ENCODE measurements at regions not wholly inside any gene's neighbourhood (a gene's known extent, or its start where the extent isn't known, plus 50 kb on each side); places are given as distances from the start of the nearest gene placed in this dataset.

- Mint-ChIP-seq H3K9me3 (peaks cover 10 to 18% (median 15%) of the 10 kb centered on the region in 7 donors), H3K27ac (no peak overlapping the region), H3K4me3 (no peak overlapping the region), H3K4me1 (no peaks in the 10 kb centered on the region), H3K27me3 (ENCODE audit: low read depth in 3 of 3) (peaks cover 1 to 3% (median 2%) of the 10 kb centered on the region in 3 donors), H3K36me3 (no peaks in the 10 kb centered on the region)
- no peaks in the 10 kb centered on the region for H3K36me3 ChIP-seq (replicated peaks in 1 of 2; ENCODE audit: control insufficient read depth in 1 of 2, insufficient read depth in 2 of 2, low read length in 2 of 2)
- H3K9ac ChIP-seq (ENCODE audit: insufficient read depth, low read length, poor library complexity, severe bottlenecking): no peak overlapping the region
- no peaks in the 10 kb centered on the region for H3K4me1 ChIP-seq (ENCODE audit: control insufficient read depth in 1 of 2, insufficient read depth in 2 of 2, low read length in 2 of 2)
- peaks cover 0 to 10% of the 10 kb centered on the region in 2 donors for H3K9me3 ChIP-seq (replicated peaks in 1 of 2; ENCODE audit: control insufficient read depth in 1 of 2, insufficient read depth in 1 of 2, low read length in 2 of 2)
- H4K20me1 ChIP-seq (ENCODE audit: insufficient read depth, low read length): no peaks in the 10 kb centered on the region
- no peak overlapping the region for H3K4me3 ChIP-seq (replicated peaks in 1 of 3; ENCODE audit: low read depth in 2 of 3, low read length in 3 of 3)
- no peaks in the 10 kb centered on the region for H3K79me2 ChIP-seq (ENCODE audit: insufficient read depth, low read length)
- H2AFZ ChIP-seq (ENCODE audit: insufficient read depth, low read depth, low read length, poor library complexity, severe bottlenecking): no peak overlapping the region
- H3K27ac ChIP-seq (ENCODE audit: low read depth in 1 of 2, low read length in 2 of 2): no peak overlapping the region
- H3K4me2 ChIP-seq (replicated peaks; ENCODE audit: extremely low read depth, low read length, poor library complexity, severe bottlenecking): no peak overlapping the region
- H3K27me3 ChIP-seq (ENCODE audit: control insufficient read depth in 2 of 2, insufficient read depth in 2 of 2, low read length in 2 of 2): no peaks in the 10 kb centered on the region
- TF ChIP-seq, protein P1, sequence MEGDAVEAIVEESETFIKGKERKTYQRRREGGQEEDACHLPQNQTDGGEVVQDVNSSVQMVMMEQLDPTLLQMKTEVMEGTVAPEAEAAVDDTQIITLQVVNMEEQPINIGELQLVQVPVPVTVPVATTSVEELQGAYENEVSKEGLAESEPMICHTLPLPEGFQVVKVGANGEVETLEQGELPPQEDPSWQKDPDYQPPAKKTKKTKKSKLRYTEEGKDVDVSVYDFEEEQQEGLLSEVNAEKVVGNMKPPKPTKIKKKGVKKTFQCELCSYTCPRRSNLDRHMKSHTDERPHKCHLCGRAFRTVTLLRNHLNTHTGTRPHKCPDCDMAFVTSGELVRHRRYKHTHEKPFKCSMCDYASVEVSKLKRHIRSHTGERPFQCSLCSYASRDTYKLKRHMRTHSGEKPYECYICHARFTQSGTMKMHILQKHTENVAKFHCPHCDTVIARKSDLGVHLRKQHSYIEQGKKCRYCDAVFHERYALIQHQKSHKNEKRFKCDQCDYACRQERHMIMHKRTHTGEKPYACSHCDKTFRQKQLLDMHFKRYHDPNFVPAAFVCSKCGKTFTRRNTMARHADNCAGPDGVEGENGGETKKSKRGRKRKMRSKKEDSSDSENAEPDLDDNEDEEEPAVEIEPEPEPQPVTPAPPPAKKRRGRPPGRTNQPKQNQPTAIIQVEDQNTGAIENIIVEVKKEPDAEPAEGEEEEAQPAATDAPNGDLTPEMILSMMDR (IDR thresholded peaks at IDR 0.05): no peak
- intact Hi-C loops (cut with micrococcal nuclease): no loop called here
- no peak for DNase-seq
These were observed 91.6 kb upstream of the STK32A start for GRCh38 chr5:147143215-147143614.

- Mint-ChIP-seq H3K27ac (no peak overlapping the region), H3K4me3 (no peak overlapping the region), H3K36me3 (no peaks in the 10 kb centered on the region), H3K4me1 (no peaks in the 10 kb centered on the region), H3K27me3 (ENCODE audit: low read depth in 3 of 3) (peaks cover 1 to 2% (median 2%) of the 10 kb centered on the region in 3 donors), H3K9me3 (peaks cover under 1 to 10% (median 5%) of the 10 kb centered on the region in 7 donors)
- Histone ChIP-seq H3K79me2 (ENCODE audit: insufficient read depth, low read length) (no peaks in the 10 kb centered on the region), H3K4me1 (ENCODE audit: control insufficient read depth in 1 of 2, insufficient read depth in 2 of 2, low read length in 2 of 2) (no peaks in the 10 kb centered on the region), H2AFZ (ENCODE audit: insufficient read depth, low read depth, low read length, poor library complexity, severe bottlenecking) (no peak overlapping the region), H3K9ac (ENCODE audit: insufficient read depth, low read length, poor library complexity, severe bottlenecking) (no peak overlapping the region), H3K4me3 (replicated peaks in 1 of 3; ENCODE audit: low read depth in 2 of 3, low read length in 3 of 3) (no peak overlapping the region), H3K4me2 (replicated peaks; ENCODE audit: extremely low read depth, low read length, poor library complexity, severe bottlenecking) (no peak overlapping the region), H4K20me1 (ENCODE audit: insufficient read depth, low read length) (no peaks in the 10 kb centered on the region), H3K27me3 (ENCODE audit: control insufficient read depth in 2 of 2, insufficient read depth in 2 of 2, low read length in 2 of 2) (no peaks in the 10 kb centered on the region), H3K36me3 (replicated peaks in 1 of 2; ENCODE audit: control insufficient read depth in 1 of 2, insufficient read depth in 2 of 2, low read length in 2 of 2) (no peaks in the 10 kb centered on the region), H3K9me3 (replicated peaks in 1 of 2; ENCODE audit: control insufficient read depth in 1 of 2, insufficient read depth in 1 of 2, low read length in 2 of 2) (peaks cover 0 to 10% of the 10 kb centered on the region in 2 donors), H3K27ac (ENCODE audit: low read depth in 1 of 2, low read length in 2 of 2) (no peak overlapping the region)
- TF ChIP-seq, protein P1 (IDR thresholded peaks at IDR 0.05): no peak
- no CpG with 5 or more reads among the region's 1 CpG for WGBS (ENCODE audit: insufficient coverage)
- DNase-seq: no peak
- intact Hi-C loops (cut with micrococcal nuclease): no loop called here
These were observed 89.5 kb upstream of the STK32A start for GRCh38 chr5:147145328-147145727.

Data from CD14-positive monocyte (primary cell).